Left kidney (tissue), 1 donor: ENCODE measurements at regions not wholly inside any gene's neighbourhood (a gene's known extent, or its start where the extent isn't known, plus 50 kb on each side); places are given as distances from the start of the nearest gene placed in this dataset.

ENCODE experiments used
- DNase-seq: peaks from one replicate; pipeline ENCODE4 v3.0.0-alpha.2; 2013

GRCh38 chr7:106957766-106958165 lies 86.7 kb upstream of the PRKAR2B start:
- no peak for DNase-seq

- no peak for DNase-seq
Observed at GRCh38 chr7:106959753-106960152, 84.8 kb upstream of the PRKAR2B start.

DNA sequence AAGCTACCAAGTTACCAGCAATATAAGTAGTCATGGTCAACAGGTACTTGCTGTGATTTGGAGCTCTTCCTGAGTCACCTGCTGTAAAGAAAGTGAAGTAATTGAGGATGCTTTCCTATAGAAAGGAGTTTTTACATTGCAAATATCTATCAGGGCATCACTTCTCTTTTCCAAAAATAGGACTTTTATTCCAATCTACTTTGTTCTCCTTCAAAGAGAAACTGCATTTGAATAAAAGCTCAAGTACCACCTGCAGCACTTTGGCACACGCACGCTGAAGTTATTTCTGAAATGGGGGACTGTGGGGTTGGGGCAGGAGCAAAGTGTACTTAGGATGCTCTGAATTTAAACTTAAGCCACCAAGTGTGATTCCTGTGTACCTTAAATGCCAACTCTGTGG lies 81.8 kb upstream of the PRKAR2B start:
- DNase-seq: no peak

GRCh38 chr7:106964466-106964865 lies 80.0 kb upstream of the PRKAR2B start:
- DNase-seq: no peak

DNA sequence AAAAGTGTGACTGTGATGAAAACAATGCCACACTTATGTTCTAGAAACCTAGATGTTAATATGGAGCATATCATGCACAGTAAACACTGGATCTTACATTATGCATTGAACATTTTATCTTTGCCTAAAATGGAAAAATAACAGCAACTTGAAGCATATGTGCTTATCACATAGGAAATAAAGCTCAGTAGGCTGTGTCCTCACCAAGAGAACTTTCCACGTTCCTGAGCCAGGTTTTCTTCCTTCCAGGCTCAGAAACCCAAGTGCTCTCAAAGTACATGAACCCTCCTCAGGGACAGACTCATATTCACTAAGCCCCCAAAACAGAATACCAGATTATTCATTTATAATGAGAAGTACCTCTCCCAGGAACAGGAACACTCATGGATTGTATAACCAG lies 79.4 kb upstream of the PRKAR2B start:
- no peak for DNase-seq

DNA sequence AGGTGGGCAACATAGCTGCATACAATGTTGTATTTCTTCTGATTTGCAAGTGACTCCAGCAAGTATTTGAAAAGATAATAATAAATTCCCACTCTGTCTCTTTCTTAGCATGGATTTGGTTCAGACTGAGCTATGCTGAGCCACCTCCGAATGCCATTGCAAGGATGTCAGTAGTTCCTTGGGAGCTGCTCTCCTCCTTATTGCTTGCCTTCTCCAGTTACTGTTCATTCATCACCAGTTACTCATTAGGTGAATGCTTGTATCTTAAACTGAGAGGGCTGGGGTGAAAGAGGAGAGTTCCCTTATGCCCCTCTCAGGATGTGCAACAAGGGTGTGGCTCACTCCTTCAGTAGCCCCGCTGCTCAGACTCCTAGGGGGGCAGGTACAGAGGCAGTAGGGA lies 78.4 kb upstream of the PRKAR2B start:
- DNase-seq: no peak

- DNase-seq: no peak
Observed at GRCh38 chr7:106968160-106968559, 76.3 kb upstream of the PRKAR2B start.

GRCh38 chr7:106978425-106979420 lies 65.8 kb upstream of the PRKAR2B start:
- no peak for DNase-seq

- DNase-seq: no peak
Observed at GRCh38 chr7:106979551-106980357, 64.8 kb upstream of the PRKAR2B start.

DNA sequence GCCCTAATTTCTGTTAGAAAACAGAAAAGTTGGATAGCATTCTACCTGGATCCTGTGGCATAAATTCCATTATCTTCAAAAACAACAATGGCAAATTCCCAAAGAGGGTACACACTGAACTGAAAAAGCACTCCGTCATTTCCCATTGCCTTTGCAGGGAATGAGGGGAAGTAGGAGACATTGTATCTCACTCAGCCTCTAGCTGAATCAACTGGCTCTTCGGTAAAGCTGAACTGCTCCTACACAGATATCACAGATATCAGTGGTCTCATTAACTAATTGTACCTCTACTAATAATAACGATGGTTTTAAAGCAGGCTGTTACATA lies 64.2 kb upstream of the PRKAR2B start:
- no peak for DNase-seq

DNA sequence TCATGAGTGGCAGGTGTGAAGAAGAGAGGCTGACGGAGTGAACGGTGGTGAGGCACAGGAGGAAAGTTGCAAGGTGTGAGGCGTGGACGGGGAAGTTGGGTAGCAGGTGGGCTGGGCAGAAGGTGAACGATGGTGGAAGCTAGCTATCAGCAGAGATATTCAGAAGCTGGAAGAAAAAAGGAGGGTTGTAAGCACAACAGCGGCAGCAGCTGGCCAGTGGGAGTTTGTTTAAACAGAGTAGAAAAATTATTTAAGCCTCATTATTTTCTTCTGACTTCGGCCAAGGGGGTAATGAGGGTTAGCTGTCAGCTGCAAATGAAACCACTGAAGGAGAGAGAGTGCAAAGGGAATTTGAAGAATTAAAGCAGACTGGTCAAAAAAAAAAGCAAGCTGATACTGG lies 62.1 kb upstream of the PRKAR2B start:
- DNase-seq: peak; percentile 46

DNA sequence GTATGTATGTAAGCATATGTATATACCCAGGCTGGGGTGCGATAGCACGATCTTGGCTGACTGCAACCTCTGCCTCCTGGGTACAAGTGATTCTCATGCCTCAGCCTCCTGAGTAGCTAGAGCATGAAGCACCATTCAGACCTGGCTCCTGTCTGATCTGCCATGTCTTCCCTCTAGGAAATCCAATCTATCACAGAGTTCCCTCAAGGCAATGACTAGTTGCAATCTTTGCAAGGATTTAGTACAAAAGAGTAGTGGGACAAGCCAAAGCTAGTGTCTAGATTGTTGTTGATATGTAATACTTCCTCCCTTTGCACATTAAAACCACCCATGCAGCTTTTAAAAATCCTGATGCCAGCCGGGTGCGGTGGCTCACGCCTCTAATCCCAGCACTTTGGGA lies 60.5 kb upstream of the PRKAR2B start:
- no peak for DNase-seq

DNA sequence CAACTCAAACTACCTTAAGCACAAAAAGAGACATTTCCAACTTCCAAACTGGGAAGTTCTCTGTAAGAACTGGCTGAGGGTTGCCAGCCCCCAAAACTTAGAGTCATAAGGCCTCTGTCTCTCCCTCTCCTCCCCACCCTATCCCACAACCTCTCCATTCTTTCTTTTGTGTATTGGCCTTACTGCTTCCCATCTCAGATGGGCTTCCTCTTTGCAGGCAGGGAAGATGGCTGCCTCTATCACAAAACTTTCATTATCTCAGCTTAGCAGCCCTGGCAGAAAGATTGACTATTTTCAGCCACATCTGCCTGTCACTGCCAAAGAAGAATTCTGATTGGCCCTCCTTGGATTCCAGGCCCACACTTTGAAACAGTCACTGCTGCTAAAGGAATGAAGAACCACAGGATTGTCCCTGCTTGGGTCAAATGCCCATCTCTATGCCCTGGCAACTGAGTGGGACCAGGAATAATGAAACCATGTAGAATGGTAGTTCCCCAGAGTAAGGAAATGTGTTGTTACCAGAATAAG lies 58.0 kb upstream of the PRKAR2B start:
- DNase-seq: no peak

DNA sequence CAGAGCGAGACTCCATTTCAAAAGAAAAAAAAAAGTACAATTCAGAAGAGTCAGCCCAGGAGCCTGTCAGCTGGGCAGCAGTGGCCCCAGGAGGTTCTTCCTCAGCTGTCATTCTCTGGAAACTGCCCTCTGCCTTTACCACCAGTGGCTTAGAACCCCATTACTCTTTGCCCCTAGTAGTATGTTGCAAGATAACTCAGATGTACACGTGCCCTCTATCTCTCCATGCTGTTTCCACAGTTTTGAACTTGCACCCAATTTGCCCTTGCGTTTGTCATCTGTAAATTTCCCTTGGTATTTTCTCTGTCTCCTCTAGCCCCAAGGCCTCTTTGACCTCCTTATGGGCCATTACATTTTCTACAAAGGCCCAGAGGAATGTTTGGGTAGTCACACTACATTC lies 56.7 kb upstream of the PRKAR2B start:
- no peak for DNase-seq

DNA sequence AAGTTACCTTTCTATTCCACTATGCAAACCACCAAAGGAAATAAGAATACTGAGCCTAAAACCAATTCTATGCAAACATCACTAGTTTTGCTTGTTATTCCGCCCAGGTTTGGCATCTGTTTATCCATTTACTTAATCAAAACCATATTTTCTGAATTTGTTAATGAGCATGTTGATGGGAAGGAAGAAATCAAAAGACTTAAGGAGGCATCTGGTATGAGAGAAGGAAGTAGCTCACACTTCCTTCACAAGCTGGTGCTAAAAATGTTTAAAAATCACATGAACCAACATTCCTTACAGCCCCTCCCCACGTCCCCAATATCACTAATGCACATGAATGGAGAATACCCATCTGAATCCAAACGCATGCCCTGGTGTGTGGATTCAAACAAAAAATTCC lies 52.0 kb upstream of the PRKAR2B start:
- DNase-seq: no peak
